ENCODE measurements at regions not wholly inside any gene's neighbourhood (a gene's known extent, or its start where the extent isn't known, plus 50 kb on each side); places are given as distances from the start of the nearest gene placed in this dataset.

- Mint-ChIP-seq H3K4me3 (no peak overlapping the region), H3K4me1 (no peaks in the 10 kb centered on the region), H3K9me3 (peaks cover 0 to 8% (median 4%) of the 10 kb centered on the region in 7 donors), H3K27me3 (no peaks in the 10 kb centered on the region), H3K36me3 (no peaks in the 10 kb centered on the region), H3K27ac (no peak overlapping the region)
- H3K36me3 ChIP-seq (ENCODE audit: control insufficient read depth, insufficient read depth, low read length) = no peaks in the 10 kb centered on the region
- ATAC-seq (ENCODE audit: low read depth in 2 of 2) (no peak), DNase-seq (no peak)
- no peak overlapping the region for H3K4me3 ChIP-seq (ENCODE audit: low read depth, low read length)
- no peak overlapping the region for H3K27ac ChIP-seq (ENCODE audit: insufficient read depth, low read length, poor library complexity, severe bottlenecking)
- H3K4me1 ChIP-seq (ENCODE audit: control insufficient read depth, insufficient read depth, low read length, poor library complexity, severe bottlenecking) = no peaks in the 10 kb centered on the region
- no peaks in the 10 kb centered on the region for H3K27me3 ChIP-seq (ENCODE audit: control insufficient read depth, insufficient read depth, low read length)
- H3K9me3 ChIP-seq (ENCODE audit: control insufficient read depth in 2 of 2, low read length in 2 of 2) = no peaks in the 10 kb centered on the region
Observed at GRCh38 chr3:163548015-163548414, 1530.3 kb downstream of the SI start.

GRCh38 chr3:163547014-163547685, 1531.1 kb downstream of the SI start:
- Histone ChIP-seq H3K4me3 (ENCODE audit: low read depth, low read length) (no peak overlapping the region), H3K9me3 (ENCODE audit: control insufficient read depth in 2 of 2, low read length in 2 of 2) (no peaks in the 10 kb centered on the region), H3K27ac (ENCODE audit: insufficient read depth, low read length, poor library complexity, severe bottlenecking) (no peak overlapping the region), H3K4me1 (ENCODE audit: control insufficient read depth, insufficient read depth, low read length, poor library complexity, severe bottlenecking) (no peaks in the 10 kb centered on the region), H3K36me3 (ENCODE audit: control insufficient read depth, insufficient read depth, low read length) (no peaks in the 10 kb centered on the region), H3K27me3 (ENCODE audit: control insufficient read depth, insufficient read depth, low read length) (no peaks in the 10 kb centered on the region)
- ATAC-seq (ENCODE audit: low read depth in 2 of 2) (no peak), DNase-seq (no peak)
- Mint-ChIP-seq H3K27ac (no peak overlapping the region), H3K36me3 (no peaks in the 10 kb centered on the region), H3K4me3 (no peak overlapping the region), H3K9me3 (peaks cover 0 to 8% (median 4%) of the 10 kb centered on the region in 7 donors), H3K4me1 (no peaks in the 10 kb centered on the region), H3K27me3 (no peaks in the 10 kb centered on the region)

- Histone ChIP-seq H3K4me3 (ENCODE audit: low read depth, low read length) (no peak overlapping the region), H3K27me3 (ENCODE audit: control insufficient read depth, insufficient read depth, low read length) (no peaks in the 10 kb centered on the region), H3K9me3 (ENCODE audit: control insufficient read depth in 2 of 2, low read length in 2 of 2) (no peaks in the 10 kb centered on the region), H3K27ac (ENCODE audit: insufficient read depth, low read length, poor library complexity, severe bottlenecking) (no peak overlapping the region), H3K4me1 (ENCODE audit: control insufficient read depth, insufficient read depth, low read length, poor library complexity, severe bottlenecking) (no peaks in the 10 kb centered on the region), H3K36me3 (ENCODE audit: control insufficient read depth, insufficient read depth, low read length) (no peaks in the 10 kb centered on the region)
- Mint-ChIP-seq H3K36me3 (no peaks in the 10 kb centered on the region), H3K4me1 (no peaks in the 10 kb centered on the region), H3K4me3 (no peak overlapping the region), H3K27ac (no peak overlapping the region), H3K27me3 (no peaks in the 10 kb centered on the region), H3K9me3 (peaks cover 0 to 8% (median 2%) of the 10 kb centered on the region in 7 donors)
- ATAC-seq (ENCODE audit: low read depth in 2 of 2) (no peak), DNase-seq (no peak)
Observed at GRCh38 chr3:163543662-163544061, 1534.6 kb downstream of the SI start.

GRCh38 chr3:163541629-163542028, 1536.7 kb downstream of the SI start:
- no peak overlapping the region for H3K4me3 Mint-ChIP-seq
- H3K36me3 Mint-ChIP-seq = no peaks in the 10 kb centered on the region
- H3K4me1 Mint-ChIP-seq = no peaks in the 10 kb centered on the region
- DNase-seq (no peak), ATAC-seq (ENCODE audit: low read depth in 2 of 2) (no peak)
- Histone ChIP-seq H3K27me3 (ENCODE audit: control insufficient read depth, insufficient read depth, low read length) (no peaks in the 10 kb centered on the region), H3K27ac (ENCODE audit: insufficient read depth, low read length, poor library complexity, severe bottlenecking) (no peak overlapping the region), H3K36me3 (ENCODE audit: control insufficient read depth, insufficient read depth, low read length) (no peaks in the 10 kb centered on the region), H3K4me3 (ENCODE audit: low read depth, low read length) (no peak overlapping the region), H3K4me1 (ENCODE audit: control insufficient read depth, insufficient read depth, low read length, poor library complexity, severe bottlenecking) (no peaks in the 10 kb centered on the region), H3K9me3 (ENCODE audit: control insufficient read depth in 2 of 2, low read length in 2 of 2) (no peaks in the 10 kb centered on the region)
- peaks cover 0 to 11% (median 3%) of the 10 kb centered on the region in 7 donors for H3K9me3 Mint-ChIP-seq
- H3K27me3 Mint-ChIP-seq = no peaks in the 10 kb centered on the region
- no peak overlapping the region for H3K27ac Mint-ChIP-seq

GRCh38 chr3:163538387-163538786, 1539.9 kb downstream of the SI start:
- Histone ChIP-seq H3K4me3 (ENCODE audit: low read depth, low read length) (no peak overlapping the region), H3K9me3 (ENCODE audit: control insufficient read depth in 2 of 2, low read length in 2 of 2) (no peaks in the 10 kb centered on the region), H3K4me1 (ENCODE audit: control insufficient read depth, insufficient read depth, low read length, poor library complexity, severe bottlenecking) (no peaks in the 10 kb centered on the region), H3K36me3 (ENCODE audit: control insufficient read depth, insufficient read depth, low read length) (no peaks in the 10 kb centered on the region), H3K27ac (ENCODE audit: insufficient read depth, low read length, poor library complexity, severe bottlenecking) (no peak overlapping the region), H3K27me3 (ENCODE audit: control insufficient read depth, insufficient read depth, low read length) (no peaks in the 10 kb centered on the region)
- Mint-ChIP-seq H3K27me3 (no peaks in the 10 kb centered on the region), H3K4me1 (no peaks in the 10 kb centered on the region), H3K4me3 (no peak overlapping the region), H3K36me3 (no peaks in the 10 kb centered on the region), H3K27ac (no peak overlapping the region), H3K9me3 (peaks cover 0 to 15% (median 3%) of the 10 kb centered on the region in 7 donors)
- no peak for ATAC-seq (ENCODE audit: low read depth in 2 of 2)
- DNase-seq = no peak

- Mint-ChIP-seq H3K27ac (no peak overlapping the region), H3K36me3 (no peaks in the 10 kb centered on the region), H3K9me3 (peaks cover 3 to 17% (median 8%) of the 10 kb centered on the region in 7 donors), H3K4me1 (no peaks in the 10 kb centered on the region), H3K4me3 (no peak overlapping the region), H3K27me3 (no peaks in the 10 kb centered on the region)
- Histone ChIP-seq H3K9me3 (ENCODE audit: control insufficient read depth in 2 of 2, low read length in 2 of 2) (no peaks in the 10 kb centered on the region), H3K27me3 (ENCODE audit: control insufficient read depth, insufficient read depth, low read length) (no peaks in the 10 kb centered on the region), H3K36me3 (ENCODE audit: control insufficient read depth, insufficient read depth, low read length) (no peaks in the 10 kb centered on the region), H3K27ac (ENCODE audit: insufficient read depth, low read length, poor library complexity, severe bottlenecking) (no peak overlapping the region), H3K4me1 (ENCODE audit: control insufficient read depth, insufficient read depth, low read length, poor library complexity, severe bottlenecking) (no peaks in the 10 kb centered on the region), H3K4me3 (ENCODE audit: low read depth, low read length) (no peak overlapping the region)
- DNase-seq (no peak), ATAC-seq (ENCODE audit: low read depth in 2 of 2) (no peak)
Observed at GRCh38 chr3:163533381-163533780, 1544.9 kb downstream of the SI start.

GRCh38 chr3:163523375-163523774, 1554.9 kb downstream of the SI start:
- Histone ChIP-seq H3K9me3 (ENCODE audit: control insufficient read depth in 2 of 2, low read length in 2 of 2) (peaks cover 0 to 2% of the 10 kb centered on the region in 2 experiments), H3K4me1 (ENCODE audit: control insufficient read depth, insufficient read depth, low read length, poor library complexity, severe bottlenecking) (no peaks in the 10 kb centered on the region), H3K27me3 (ENCODE audit: control insufficient read depth, insufficient read depth, low read length) (no peaks in the 10 kb centered on the region), H3K4me3 (ENCODE audit: low read depth, low read length) (no peak overlapping the region), H3K36me3 (ENCODE audit: control insufficient read depth, insufficient read depth, low read length) (no peaks in the 10 kb centered on the region), H3K27ac (ENCODE audit: insufficient read depth, low read length, poor library complexity, severe bottlenecking) (no peak overlapping the region)
- Mint-ChIP-seq H3K4me3 (no peak overlapping the region), H3K27me3 (no peaks in the 10 kb centered on the region), H3K9me3 (peaks cover 0 to 9% (median 3%) of the 10 kb centered on the region in 7 donors), H3K4me1 (no peaks in the 10 kb centered on the region), H3K36me3 (no peaks in the 10 kb centered on the region), H3K27ac (no peak overlapping the region)
- DNase-seq (no peak), ATAC-seq (ENCODE audit: low read depth in 2 of 2) (no peak)

GRCh38 chr3:163521261-163521660, 1557.0 kb downstream of the SI start:
- Mint-ChIP-seq H3K9me3 (peaks cover 0 to 9% (median 4%) of the 10 kb centered on the region in 7 donors), H3K36me3 (no peaks in the 10 kb centered on the region), H3K4me3 (no peak overlapping the region), H3K27me3 (no peaks in the 10 kb centered on the region), H3K4me1 (no peaks in the 10 kb centered on the region), H3K27ac (no peak overlapping the region)
- no peak overlapping the region for H3K27ac ChIP-seq (ENCODE audit: insufficient read depth, low read length, poor library complexity, severe bottlenecking)
- no peaks in the 10 kb centered on the region for H3K36me3 ChIP-seq (ENCODE audit: control insufficient read depth, insufficient read depth, low read length)
- DNase-seq (no peak), ATAC-seq (ENCODE audit: low read depth in 2 of 2) (no peak)
- H3K4me1 ChIP-seq (ENCODE audit: control insufficient read depth, insufficient read depth, low read length, poor library complexity, severe bottlenecking) = no peaks in the 10 kb centered on the region
- H3K9me3 ChIP-seq (ENCODE audit: control insufficient read depth in 2 of 2, low read length in 2 of 2) = no peaks in the 10 kb centered on the region
- no peak overlapping the region for H3K4me3 ChIP-seq (ENCODE audit: low read depth, low read length)
- H3K27me3 ChIP-seq (ENCODE audit: control insufficient read depth, insufficient read depth, low read length) = no peaks in the 10 kb centered on the region

All from CD4-positive, CD25-positive, alpha-beta regulatory T cell (primary cell).